Activated CD4-positive, alpha-beta T cell treated with anti-CD3 and anti-CD28 coated beads, Interleukin-2, amount 50 U/mL, for 24 hours (primary cell): ENCODE measurements at regions not wholly inside any gene's neighbourhood (a gene's known extent, or its start where the extent isn't known, plus 50 kb on each side); places are given as distances from the start of the nearest gene placed in this dataset.

Experiments used
- DNase-seq, 2 donors: peaks; one replicate each; pipeline ENCODE4 v3.0.0-alpha.2; 2020; ENCODE audit warnings: low read depth in 1 of 2, low spot score in 1 of 2

DNA sequence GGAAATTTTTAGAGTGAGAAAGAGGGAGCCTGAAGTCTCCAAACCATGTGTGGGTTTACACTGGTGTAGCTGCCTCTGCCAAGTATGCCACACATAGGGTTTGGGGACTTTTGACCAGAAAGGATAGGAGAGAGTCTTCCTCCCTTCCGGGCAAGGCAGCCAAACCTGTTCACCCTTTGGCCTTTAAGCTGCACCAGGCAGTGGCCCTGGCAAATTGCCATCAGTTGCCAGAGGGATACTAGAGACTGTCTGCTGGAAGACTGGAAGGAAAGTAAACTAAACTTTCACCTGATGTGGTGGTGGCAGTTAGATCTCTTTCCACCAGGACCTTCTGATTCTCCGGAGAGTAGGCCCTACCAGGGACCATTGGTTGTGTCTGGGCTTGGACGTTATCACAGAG, 1263.2 kb downstream of the FAM181B start:
- DNase-seq: no peak

DNA sequence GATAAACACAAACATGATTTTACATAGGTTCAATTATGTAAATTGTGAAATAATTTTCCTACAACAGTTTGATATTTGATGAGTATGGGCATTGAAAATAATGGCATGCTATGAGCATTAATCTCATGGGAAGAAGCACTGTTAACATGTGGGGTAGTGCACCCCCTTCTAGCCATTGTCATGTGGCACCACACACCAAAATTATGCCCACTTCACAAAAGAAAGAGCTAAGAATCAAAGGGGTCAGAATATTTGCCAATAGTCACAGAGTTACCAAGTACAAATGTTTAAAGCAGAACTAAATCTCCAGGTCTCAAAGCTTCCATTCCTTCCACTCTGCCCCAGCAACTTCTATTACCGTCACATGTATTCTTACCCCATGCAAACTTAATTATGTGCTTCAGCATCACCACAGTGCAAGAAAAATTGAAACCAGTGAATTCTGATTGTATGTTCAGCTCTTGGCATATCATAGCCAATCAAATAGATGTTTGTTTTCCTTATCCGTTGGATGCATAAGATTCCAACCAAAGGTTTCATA, 1273.8 kb downstream of the FAM181B start:
- no peak for DNase-seq

DNA sequence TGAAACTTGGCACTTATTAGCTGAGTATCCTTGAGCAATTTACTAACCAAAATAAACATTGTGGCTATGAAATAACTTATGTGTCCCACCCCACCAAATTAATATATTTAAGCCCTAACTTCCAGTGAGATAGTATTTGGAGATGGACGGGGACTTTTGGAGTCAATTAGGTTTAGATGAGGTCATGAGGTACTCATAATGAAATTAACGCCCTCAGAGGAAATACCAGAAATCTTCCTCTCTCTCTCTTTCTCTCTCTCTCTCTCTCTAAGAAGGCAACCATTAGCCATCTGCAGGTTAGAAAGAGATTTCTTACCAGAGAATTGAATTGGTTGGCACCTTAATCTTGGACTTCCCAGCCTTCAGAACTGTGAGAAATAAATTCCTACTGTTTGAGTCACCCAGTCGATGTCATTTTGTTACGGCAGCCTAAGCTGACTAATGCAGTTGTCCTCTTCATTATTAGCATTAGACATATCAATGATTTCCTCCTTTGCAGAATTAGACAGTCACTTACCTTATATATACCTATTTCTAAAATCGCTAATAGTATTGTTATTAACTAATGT, 1284.0 kb downstream of the FAM181B start:
- DNase-seq: no peak

DNA sequence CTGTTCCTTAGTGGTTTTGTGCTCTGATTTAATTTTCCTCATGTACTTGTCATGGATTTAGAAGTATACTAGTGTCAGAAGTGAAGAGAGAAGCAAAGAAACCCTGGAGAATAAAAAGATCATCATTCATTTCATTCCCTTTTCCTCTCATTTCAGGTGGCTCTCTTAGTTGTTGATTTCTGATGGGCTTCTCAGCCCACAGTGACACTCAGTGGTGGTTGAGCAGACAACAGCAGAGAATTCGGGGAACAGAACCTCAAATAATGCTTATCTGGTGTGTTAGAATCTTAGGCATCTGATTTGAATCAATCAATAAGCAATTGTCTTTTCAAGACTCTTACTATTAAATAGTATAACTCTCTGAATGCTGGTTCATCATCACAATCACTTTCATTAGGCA, 1289.4 kb downstream of the FAM181B start:
- DNase-seq: no peak

DNA sequence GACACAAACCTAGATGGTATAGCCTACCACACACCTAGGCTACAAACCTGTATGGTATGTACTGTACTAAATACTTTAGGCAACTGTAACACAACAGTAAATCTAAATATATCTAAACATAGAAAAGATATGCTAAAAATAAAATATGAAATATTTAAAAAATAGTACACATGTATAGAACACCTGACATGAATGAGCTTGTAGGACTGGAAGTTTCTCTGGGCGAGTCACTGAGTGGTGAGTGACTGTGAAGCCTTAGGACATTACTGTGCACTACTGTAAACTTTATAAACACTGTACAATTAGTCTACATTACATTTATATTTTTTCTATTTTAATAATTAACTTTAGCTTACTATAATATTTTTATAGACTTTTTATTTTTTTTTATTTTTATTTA, 1301.3 kb downstream of the FAM181B start:
- no peak for DNase-seq

DNA sequence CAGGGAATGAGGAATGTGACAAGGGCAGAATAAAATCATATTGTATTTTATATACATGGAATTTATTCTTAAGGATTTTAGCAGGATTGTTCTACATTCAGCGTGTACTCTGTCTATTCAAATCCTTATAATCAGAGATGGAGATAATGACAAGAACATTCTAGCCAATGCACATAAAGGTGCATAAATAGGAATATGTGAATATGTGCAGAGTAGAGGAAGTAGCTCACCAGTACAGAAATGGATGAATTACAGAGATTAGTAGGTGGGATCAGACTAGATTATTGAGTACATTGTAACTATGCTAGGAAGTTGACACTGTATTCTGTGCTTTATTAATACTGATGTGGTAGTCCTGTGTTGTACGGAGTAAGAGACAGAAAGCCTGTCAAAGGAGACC, 1308.8 kb downstream of the FAM181B start:
- no peak for DNase-seq

DNA sequence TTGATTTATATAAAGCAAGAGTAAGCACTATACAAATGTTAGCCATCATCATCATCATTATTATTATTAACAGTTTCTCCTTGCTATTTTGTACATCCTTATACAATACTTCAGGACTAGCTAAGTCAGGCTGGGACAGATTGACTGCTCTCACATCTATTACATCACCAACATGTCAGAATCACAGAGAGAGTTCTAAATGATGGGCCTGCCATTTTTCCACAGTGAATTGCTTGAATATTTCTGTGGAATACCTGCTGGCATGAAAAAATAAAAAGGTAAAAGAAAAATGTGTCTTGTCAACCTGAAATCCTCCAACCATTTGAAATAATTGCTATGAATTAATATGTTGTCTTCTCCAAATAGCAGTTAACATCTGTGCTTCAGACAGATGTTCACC, 1311.3 kb downstream of the FAM181B start:
- no peak for DNase-seq

DNA sequence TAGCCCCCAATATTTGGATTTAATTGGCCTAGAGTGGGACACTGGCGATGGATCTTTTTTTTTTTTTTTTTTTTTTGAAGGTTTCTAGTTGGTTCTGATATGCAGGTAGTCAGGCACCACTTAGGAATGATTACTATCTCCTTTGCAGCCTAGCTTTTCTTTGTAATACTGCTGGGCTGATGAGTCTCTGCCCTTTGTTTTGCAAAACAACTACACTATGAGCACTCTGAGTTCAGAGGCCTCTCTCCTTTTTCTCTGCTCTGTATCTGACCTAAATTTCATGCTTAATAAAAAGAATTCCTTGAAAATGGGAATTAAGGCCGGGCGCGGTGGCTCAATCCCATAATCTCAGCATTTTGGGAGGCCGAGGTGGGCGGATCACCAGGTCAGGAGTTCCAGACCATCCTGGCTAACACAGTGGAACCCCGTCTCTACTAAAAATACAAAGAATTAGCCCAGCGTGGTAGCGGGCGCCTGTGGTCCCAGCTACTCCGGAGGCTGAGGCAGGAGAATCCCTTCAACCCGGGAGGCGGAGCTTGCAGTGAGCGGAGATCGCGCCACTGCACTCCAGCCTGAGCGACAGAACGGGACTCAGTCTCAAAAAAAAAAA, 1312.3 kb downstream of the FAM181B start:
- no peak for DNase-seq

DNA sequence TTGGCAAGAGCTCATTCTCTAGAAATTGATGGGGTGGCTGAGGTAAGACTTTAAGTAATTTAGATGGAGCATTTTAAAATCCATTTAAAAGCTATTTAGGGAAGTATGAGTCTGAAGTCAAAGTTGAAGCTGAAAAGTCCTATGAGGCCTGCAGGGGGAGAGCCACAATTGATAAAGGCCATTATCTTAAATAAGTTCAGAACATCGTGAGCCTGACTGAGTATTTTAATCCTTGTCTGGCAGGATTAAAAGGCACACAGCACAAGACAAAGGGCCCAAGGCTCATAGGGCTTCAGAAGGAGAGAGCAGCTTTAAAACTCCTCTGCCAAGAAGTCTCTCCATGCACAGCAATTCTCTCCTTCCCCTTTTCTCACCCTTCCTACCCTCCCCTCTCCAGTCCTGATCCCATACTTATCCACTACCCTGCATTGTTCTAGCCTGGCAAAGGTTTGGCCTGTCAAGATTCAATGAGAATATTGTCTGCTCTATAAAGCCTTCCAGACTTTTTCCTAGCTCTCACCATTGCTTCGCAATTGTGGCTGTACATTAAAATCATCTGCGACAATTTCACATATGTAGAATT, 1312.9 kb downstream of the FAM181B start:
- no peak for DNase-seq

DNA sequence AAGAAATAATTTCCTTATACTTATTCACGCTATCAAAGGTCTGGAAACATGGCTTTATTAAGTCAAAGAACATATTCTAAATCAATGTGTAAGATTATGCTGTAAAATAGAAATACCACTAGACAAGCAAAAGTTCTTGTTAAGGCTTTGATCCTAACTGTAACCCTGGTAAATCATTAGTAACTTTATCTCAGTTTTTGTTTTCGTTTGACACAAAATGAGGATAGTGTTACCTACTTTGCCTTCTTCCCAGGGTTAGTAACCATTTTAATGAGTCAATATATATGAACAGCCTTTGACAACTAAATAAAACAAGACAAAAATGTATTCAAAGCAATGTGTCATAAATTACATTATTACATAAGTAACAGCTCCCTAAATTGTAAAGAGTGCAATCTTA, 1336.3 kb downstream of the FAM181B start:
- DNase-seq: no peak

DNA sequence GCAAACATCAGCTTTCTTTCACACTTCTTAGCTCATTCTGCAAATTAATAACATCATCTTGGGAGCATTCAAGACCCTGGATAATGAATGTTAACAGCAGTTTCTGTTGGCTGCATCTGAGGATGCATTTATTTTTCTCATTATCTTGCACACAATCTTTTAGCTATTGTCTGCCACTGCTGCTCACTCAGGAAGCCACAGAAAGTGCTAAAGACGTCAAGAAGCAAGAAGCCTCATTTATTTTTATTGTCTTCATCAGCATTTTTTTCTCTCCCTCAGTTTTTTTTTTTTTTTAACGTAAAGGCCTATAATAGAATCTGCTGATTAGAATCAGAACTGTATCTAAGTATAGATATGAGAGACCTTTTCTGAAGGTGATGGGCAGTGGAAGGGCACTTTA, 1339.4 kb downstream of the FAM181B start:
- DNase-seq: no peak

DNA sequence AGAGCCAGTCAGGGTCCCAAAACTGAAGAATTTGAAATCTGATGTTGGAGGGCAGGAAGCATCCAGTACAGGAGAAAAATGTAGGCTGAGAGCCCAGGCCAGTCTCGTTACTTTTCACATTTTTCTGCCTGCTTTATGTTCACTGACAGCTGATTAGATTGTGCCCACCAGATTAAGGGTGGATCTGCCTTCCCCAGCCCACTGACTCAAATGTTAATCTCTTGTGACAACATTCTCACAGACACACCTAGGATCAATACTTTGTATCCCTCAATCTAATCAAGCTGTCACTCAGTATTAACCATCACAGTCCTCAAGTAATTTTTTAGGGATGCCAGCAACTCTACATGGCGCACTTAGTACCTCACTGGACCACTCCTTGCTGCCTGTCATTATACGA, 1345.3 kb downstream of the FAM181B start:
- no peak for DNase-seq

DNA sequence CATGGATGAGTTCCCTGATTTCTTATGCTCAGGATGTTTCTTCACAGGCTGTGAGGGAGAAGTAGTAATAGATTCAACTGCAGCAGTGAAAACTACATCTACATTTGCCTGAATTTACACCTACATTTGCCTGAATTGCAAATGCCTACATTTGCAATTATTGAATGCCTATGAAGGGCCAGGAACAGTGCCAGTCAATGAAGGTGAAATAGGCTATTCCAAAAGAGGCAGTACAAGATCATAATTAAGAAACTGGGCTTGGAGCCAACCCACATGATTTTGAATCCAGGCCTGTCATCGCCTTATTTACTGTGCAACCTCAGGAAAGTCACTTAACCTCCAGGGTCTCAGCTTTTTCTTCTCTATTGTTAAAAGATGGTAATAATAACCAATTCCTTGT, 1353.3 kb downstream of the FAM181B start:
- no peak for DNase-seq

DNA sequence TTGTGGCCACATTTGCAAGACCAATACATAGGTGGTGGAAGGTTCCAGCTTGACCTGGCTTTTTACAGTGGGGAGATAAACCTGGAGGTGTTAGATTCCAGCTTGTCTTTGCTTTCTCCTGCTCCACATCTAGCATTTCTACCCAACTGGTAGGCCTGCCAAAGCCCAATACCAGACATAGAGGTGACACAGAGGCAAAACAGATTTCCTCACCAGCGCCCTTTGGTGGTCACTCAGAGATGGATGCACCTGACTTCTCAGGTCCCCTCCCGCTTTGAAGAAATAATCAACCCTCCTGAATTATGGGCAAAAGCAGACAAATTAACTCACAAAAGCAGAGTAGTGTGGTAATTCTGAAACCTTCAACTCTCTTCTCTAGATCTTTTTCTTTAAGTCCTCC, 1356.2 kb downstream of the FAM181B start:
- DNase-seq: no peak

DNA sequence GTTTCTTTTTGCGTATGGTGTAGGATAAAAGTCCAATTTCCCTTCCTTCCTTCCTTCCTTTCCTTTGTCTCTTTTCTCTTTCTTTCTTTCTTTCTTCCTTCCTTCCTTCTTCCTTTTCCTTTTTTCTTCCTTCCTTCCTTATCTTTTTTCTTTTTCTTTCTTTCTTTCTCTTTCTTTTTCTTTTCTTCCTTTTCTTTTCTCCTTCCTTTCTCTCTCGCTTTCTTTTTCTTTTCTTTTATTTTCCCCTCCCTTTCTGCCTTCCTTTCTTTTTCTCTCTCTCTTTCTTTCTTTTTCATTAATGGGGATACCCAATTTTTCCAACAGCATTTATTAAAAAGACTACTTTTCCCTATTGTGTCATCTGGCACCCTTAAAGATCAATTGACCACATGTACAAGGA, 1359.7 kb downstream of the FAM181B start:
- DNase-seq: no peak

DNA sequence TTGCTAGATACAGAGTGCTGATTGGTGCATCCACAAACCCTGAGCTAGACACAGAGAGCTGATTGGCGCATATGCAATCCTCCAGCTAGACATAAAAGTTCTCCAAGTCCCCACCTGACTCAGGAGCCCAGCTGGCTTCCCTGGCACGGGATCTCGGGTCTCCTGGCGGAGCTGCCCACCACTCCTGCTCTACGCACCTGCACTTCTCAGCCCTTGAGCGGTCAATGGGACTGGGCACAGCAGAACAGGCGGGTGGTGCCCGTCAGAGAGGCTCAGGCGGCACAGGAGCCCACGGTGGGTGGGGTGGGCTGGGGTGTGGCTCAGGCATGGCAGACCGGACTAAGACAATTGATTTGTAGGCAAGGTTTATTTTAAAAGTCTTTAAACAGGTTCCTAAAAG, 1365.5 kb downstream of the FAM181B start:
- no peak for DNase-seq

DNA sequence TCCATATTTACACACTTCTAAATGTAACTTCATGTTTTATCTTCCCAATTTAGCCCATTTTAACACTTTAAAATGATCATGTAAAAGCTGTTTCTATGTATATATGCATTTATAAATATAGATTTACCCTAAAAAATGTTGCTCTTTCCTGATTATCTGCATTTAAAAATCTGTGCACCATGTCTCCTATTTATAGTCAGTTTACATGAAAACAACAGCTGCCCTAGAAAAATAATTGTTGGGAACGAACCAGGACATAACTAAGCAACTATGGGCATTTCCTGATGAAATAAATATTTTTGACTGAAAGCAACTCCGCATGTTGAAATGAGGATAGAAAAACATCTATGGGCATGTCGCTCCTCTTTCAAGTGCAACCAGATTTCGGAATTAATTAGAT, 1368.2 kb downstream of the FAM181B start:
- DNase-seq: no peak

DNA sequence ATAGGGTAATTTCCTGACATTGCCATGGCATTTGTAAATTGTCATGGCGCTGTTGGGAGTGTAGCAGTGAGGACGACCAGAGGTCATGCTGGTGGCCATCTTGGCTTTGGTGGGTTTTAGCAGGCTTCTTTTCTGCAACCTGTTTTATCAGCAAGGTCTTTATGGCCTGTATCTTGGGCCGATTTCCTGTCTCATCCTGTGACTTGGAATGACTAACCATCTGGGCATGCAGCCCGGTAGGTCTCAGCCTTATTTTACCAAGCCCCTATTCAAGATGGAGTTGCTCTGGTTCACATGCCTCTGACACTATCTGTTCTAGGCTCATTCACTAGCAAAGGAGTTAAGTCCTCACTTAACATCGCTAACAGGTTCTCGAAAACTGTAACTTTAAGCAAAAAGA, 1374.2 kb downstream of the FAM181B start:
- DNase-seq: no peak

DNA sequence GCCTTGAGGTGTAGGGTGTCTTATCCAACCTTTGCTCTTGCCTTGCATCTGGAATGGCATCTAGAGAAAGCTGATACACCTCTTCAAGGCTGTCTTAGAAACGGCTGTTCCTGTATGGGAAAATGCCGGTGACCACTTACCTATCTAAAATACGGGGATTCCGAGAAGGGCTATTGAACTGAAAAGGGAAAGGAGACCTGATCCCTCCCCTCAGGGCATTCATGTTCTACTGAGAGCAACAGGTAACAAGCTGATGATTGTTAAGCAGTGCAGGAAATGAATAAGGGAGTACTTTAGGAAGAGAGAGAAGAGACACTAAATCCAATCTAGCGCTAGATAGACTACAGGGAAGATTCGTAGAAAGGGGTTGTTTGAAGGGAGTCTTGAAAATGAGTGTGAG, 1388.1 kb downstream of the FAM181B start:
- DNase-seq: no peak

DNA sequence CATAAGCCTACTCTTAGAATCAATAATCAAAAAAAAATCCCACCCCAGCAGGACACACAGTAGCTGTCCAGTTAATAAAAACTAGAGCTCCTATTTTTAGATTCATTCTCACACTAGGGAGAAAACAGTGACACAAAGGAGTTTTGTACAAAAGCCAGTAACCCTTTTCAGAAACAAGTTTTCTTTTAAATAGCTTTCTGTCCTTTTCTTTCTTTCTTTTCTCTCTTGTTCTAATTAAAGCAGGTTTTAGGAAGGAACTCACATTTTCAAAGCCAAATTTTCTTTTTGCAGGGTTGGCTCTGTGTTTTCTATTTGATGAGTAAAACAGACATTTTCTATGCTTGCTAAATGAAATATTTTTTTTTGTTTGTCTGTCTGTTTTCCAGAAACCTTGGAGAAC, 1390.7 kb downstream of the FAM181B start:
- no peak for DNase-seq

DNA sequence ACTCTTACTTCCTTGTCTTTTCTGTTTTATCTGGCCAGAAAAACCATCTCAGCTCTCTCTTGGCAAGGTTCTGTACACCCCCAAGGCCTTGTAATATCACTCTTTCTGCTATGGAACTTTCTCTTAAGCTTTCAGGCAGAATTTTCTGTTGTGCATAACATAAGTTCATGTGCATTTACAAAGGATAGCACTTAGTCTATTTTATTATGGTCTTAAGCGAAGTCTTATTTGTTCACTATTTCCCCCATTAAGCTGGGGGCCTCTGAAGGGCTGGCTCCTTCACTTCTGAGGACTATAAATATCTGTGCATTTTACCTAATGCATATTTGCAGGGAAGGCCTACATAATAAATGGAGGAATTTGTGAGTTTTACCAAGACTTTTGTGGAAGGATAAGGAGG, 1393.4 kb downstream of the FAM181B start:
- no peak for DNase-seq

DNA sequence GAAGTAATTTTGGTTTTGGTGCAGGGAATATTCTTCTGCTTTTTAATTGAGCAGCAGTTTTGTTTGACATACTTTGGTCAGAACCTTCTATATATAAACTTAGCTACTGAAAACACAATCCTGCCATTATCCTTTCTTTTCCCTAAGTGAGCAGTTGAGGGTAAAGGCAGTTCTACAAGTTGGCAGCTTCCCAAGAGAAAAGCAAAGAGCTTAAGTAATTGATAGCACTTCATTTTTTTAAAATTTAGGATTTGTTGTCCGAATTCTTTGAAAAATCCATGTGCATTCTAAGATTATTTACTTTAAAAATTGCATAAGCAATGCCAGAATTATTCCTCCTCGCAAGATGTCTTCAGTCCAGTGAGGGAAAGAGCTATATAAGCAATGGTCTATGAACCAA, 1394.1 kb downstream of the FAM181B start:
- DNase-seq: no peak

DNA sequence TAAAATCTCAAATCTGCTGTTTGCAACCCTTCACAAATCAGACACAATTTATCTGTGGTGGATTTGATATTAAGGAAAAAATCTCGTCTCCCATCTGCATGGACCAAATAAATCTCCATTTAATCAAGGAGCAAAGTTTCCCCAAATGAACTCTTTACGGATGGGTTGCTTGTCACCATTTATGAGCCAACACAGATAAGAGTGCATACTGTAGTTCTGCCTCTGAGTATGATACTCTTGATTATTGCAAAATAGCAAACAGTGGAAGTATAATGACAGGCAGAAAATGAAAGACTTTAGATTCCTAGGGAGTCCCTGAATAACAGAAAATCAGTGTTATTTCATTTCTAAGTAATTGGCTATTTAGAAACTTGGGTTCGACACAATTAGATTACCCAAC, 1395.9 kb downstream of the FAM181B start:
- DNase-seq: no peak
